Spleen (tissue), 11 donors: ENCODE measurements at regions not wholly inside any gene's neighbourhood (a gene's known extent, or its start where the extent isn't known, plus 50 kb on each side); places are given as distances from the start of the nearest gene placed in this dataset.

Experiments used
- DNase-seq: peaks from one replicate; pipeline ENCODE4 v3.0.0-alpha.2; 2020
- H3K27ac ChIP-seq, 8 donors: fragments of 200-600 bp; sonication (generic) in 7 of 8; 1 replicate in 4 of 8; 2 replicates in 4 of 8; pipeline versions ENCODE4 v1.5.0 to v1.8.0; 2016 to 2021; ENCODE audit warnings: inconsistent platforms in 4 of 8, mild to moderate bottlenecking in 4 of 8, moderate library complexity in 1 of 8
- H3K27me3 ChIP-seq, 7 donors: fragments of 200-600 bp; sonication (generic) in 6 of 7; replicated peaks in 1 of 7; 1 replicate in 4 of 7; 2 replicates in 3 of 7; pipeline versions ENCODE4 v1.5.0 to v1.8.0; 2016 to 2021; ENCODE audit warnings: inconsistent platforms in 3 of 7, mild to moderate bottlenecking in 1 of 7
- H3K36me3 ChIP-seq, 6 donors: fragments of 200-600 bp; sonication (generic) in 5 of 6; 1 replicate in 4 of 6; 2 replicates in 2 of 6; pipeline versions ENCODE4 v1.5.0 to v1.8.0; 2016 to 2021; ENCODE audit warnings: inconsistent platforms in 2 of 6
- H3K4me1 ChIP-seq, 6 donors: fragments of 200-600 bp; sonication (generic) in 5 of 6; 1 replicate in 3 of 6; 2 replicates in 3 of 6; pipeline versions ENCODE4 v1.5.0 to v1.8.0; 2016 to 2021; ENCODE audit warnings: inconsistent platforms in 3 of 6
- H3K4me3 ChIP-seq, 8 donors: fragments of 200-600 bp; sonication (generic) in 7 of 8; 1 replicate in 4 of 8; 2 replicates in 4 of 8; pipeline versions ENCODE4 v1.5.0 to v1.8.0; 2016 to 2021; ENCODE audit warnings: inconsistent platforms in 4 of 8, mild to moderate bottlenecking in 4 of 8, moderate library complexity in 2 of 8
- H3K9me3 ChIP-seq, 8 donors: fragments of 200-600 bp; sonication (generic) in 7 of 8; 1 replicate in 4 of 8; 2 replicates in 4 of 8; pipeline versions ENCODE4 v1.5.0 to v1.8.0; 2016 to 2021; ENCODE audit warnings: inconsistent platforms in 4 of 8
- CTCF ChIP-seq, 11 experiments: fragments of 200-600 bp in 7 of 11; fragments of 450-650 bp in 4 of 11; sonication (generic) in 4 of 11; IDR thresholded peaks in 8 of 11; conservative IDR thresholded peaks in 3 of 11; 1 replicate in 7 of 11; 2 replicates in 4 of 11; pipeline versions ENCODE4 v1.4.0 to v1.8.0; 2016 to 2021; ENCODE audit warnings: antibody characterized with exemption in 11 of 11, inconsistent platforms in 4 of 11, mild to moderate bottlenecking in 1 of 11
- POLR2A ChIP-seq, 3 donors: fragments of 450-650 bp; IDR thresholded peaks; one replicate each; pipeline ENCODE4 v1.5.1; 2017; ENCODE audit warnings: antibody characterized with exemption in 3 of 3, mild to moderate bottlenecking in 1 of 3
- POLR2AphosphoS5 ChIP-seq, 3 donors: sonication (generic); formaldehyde crosslinking; IDR thresholded peaks; one replicate each; pipeline ENCODE4 v1.5.1; 2017; ENCODE audit warnings: antibody characterized with exemption in 3 of 3
- WGBS, 5 donors: extraction: QIAGEN DNeasy Blood & Tissue Kit in 3 of 5; methylation state at CpG; one replicate each; pipeline versions ENCODE4 v1.1.5 to v1.1.7; 2013 to 2018; 5-methylcytosine and 5-hydroxymethylcytosine counted together
- intact Hi-C: fragments of 100-400 bp; cut with DNase I; formaldehyde crosslinking; loops from one replicate; pipeline ENCODE4 v1.15.0; 2023; ENCODE audit warnings: low total_unique reads
- donor health status: healthy with polysubstance abuse.
- donor health status: DM: no; HTN: no; CAD: no; lungs with moderate emphysema.
- donor health status: DM: no; HTN: no; CAD: no.
- donor health status: Bipolar disorder and iron deficiency.
- donor health status: healthy.
- donor health status: DM: no; HTN: no; CAD: no.
- donor health status: DM: yes; HTN: yes; CAD: no.

GRCh38 chr12:65632131-65632855 lies 192.0 kb upstream of the HMGA2 start:
- Histone ChIP-seq H3K4me1 (no peaks in the 10 kb centered on the region), H3K36me3 (no peaks in the 10 kb centered on the region), H3K27me3 (no peaks in the 10 kb centered on the region), H3K9me3 (peaks cover 0 to 3% (median 0%) of the 10 kb centered on the region in 8 donors), H3K27ac (no peak overlapping the region), H3K4me3 (no peak overlapping the region)
- DNase-seq, result no peak
- TF ChIP-seq POLR2A (IDR thresholded peaks at IDR 0.05), result no peak
- no peak for TF ChIP-seq CTCF (IDR thresholded peaks at IDR 0.05 in 8 of 11, conservative IDR thresholded peaks at IDR 0.05 in 3 of 11)
- no peak for TF ChIP-seq POLR2AphosphoS5 (IDR thresholded peaks at IDR 0.05)
- intact Hi-C loops, result no loop called here
- WGBS, 5 donors, result 85 to 91% (median 87%) methylated on average over 5 of the region's 5 CpGs

GRCh38 chr12:65634061-65634460 lies 190.2 kb upstream of the HMGA2 start:
- no peaks in the 10 kb centered on the region for H3K9me3 ChIP-seq
- no peak for DNase-seq
- no peaks in the 10 kb centered on the region for H3K4me1 ChIP-seq
- H3K4me3 ChIP-seq, result no peak overlapping the region
- no peak overlapping the region for H3K27ac ChIP-seq
- TF ChIP-seq POLR2AphosphoS5 (IDR thresholded peaks at IDR 0.05) (no peak), CTCF (IDR thresholded peaks at IDR 0.05 in 8 of 11, conservative IDR thresholded peaks at IDR 0.05 in 3 of 11) (no peak), POLR2A (IDR thresholded peaks at IDR 0.05) (no peak)
- 84 to 92% (median 88%) methylated on average over 3 of the region's 3 CpGs for WGBS, 5 donors
- intact Hi-C loops, result no loop called here
- no peaks in the 10 kb centered on the region for H3K36me3 ChIP-seq
- no peaks in the 10 kb centered on the region for H3K27me3 ChIP-seq

- no peaks in the 10 kb centered on the region for H3K27me3 ChIP-seq
- H3K4me3 ChIP-seq, result no peak overlapping the region
- H3K4me1 ChIP-seq, result no peaks in the 10 kb centered on the region
- no peak overlapping the region for H3K27ac ChIP-seq
- no peak for DNase-seq
- intact Hi-C loops, result no loop called here
- no peaks in the 10 kb centered on the region for H3K9me3 ChIP-seq
- no peaks in the 10 kb centered on the region for H3K36me3 ChIP-seq
- TF ChIP-seq POLR2A (IDR thresholded peaks at IDR 0.05) (no peak), POLR2AphosphoS5 (IDR thresholded peaks at IDR 0.05) (no peak), CTCF (IDR thresholded peaks at IDR 0.05 in 8 of 11, conservative IDR thresholded peaks at IDR 0.05 in 3 of 11) (no peak)
- WGBS, 5 donors, result 82 to 95% (median 90%) methylated on average over 6 of the region's 6 CpGs
Observed at GRCh38 chr12:65634626-65635331, 189.5 kb upstream of the HMGA2 start.

GRCh38 chr12:65636436-65636835 lies 187.8 kb upstream of the HMGA2 start:
- no peak for DNase-seq
- TF ChIP-seq POLR2AphosphoS5 (IDR thresholded peaks at IDR 0.05), result no peak
- TF ChIP-seq POLR2A (IDR thresholded peaks at IDR 0.05), result no peak
- TF ChIP-seq CTCF (IDR thresholded peaks at IDR 0.05 in 8 of 11, conservative IDR thresholded peaks at IDR 0.05 in 3 of 11), result no peak
- intact Hi-C loops, result no loop called here
- 83 to 93% (median 89%) methylated on average over 1 of the region's 1 CpG for WGBS, 5 donors
- H3K4me3 ChIP-seq, result no peak overlapping the region
- H3K27me3 ChIP-seq, result no peaks in the 10 kb centered on the region
- no peaks in the 10 kb centered on the region for H3K36me3 ChIP-seq
- H3K9me3 ChIP-seq, result no peaks in the 10 kb centered on the region
- no peaks in the 10 kb centered on the region for H3K4me1 ChIP-seq
- no peak overlapping the region for H3K27ac ChIP-seq
